ENCODE measurements at regions not wholly inside any gene's neighbourhood (a gene's known extent, or its start where the extent isn't known, plus 50 kb on each side); places are given as distances from the start of the nearest gene placed in this dataset.

GRCh38 chr3:28130836-28131235 is 110.6 kb upstream of the CMC1 start:
- TF ChIP-seq CTCF (IDR thresholded peaks at IDR 0.05) (no peak), POLR2AphosphoS5 (IDR thresholded peaks at IDR 0.05; ENCODE audit: low read depth, low read length) (no peak), REST (IDR thresholded peaks at IDR 0.05; ENCODE audit: insufficient read depth in 1 of 2, low read depth in 2 of 2, low read length in 1 of 2) (no peak), TCF7L2 (IDR thresholded peaks at IDR 0.05; ENCODE audit: low read depth, low read length) (no peak), SIN3A (IDR thresholded peaks at IDR 0.05; ENCODE audit: borderline replicate concordance, insufficient read depth, low read depth, low read length) (no peak)
